H1 (cell line): ENCODE measurements at regions not wholly inside any gene's neighbourhood (a gene's known extent, or its start where the extent isn't known, plus 50 kb on each side); places are given as distances from the start of the nearest gene placed in this dataset.

ENCODE experiments used
- BACH1 ChIP-seq: IDR thresholded peaks from 2 replicates; pipeline ENCODE4 v1.6.1; 2012; ENCODE audit warnings: low read length, improper control_type of control experiment
- CBX5 ChIP-seq: fragments of 300-800, 300-1000 bp; sonication (generic); IDR thresholded peaks from 2 replicates; pipeline ENCODE4 v1.7.1; 2016; ENCODE audit warnings: antibody characterized with exemption, low read length, low read depth
- EGR1 ChIP-seq: IDR thresholded peaks from 2 replicates; pipeline ENCODE4 v1.6.1; 2011; ENCODE audit warnings: low read depth, low read length, borderline replicate concordance
- KDM1A ChIP-seq: fragments of 200-600, 300-600 bp; sonication (generic); IDR thresholded peaks from 2 replicates; pipeline ENCODE4 v1.7.1; 2016; ENCODE audit warnings: mild to moderate bottlenecking, low read length, borderline replicate concordance
- RAD21 ChIP-seq, 2 experiments: IDR thresholded peaks in 1 of 2; conservative IDR thresholded peaks in 1 of 2; 2 replicates each; pipeline ENCODE4 v1.6.1; 2011; ENCODE audit warnings: low read depth in 2 of 2, low read length in 2 of 2, improper control_type of control experiment in 1 of 2, inconsistent platforms in 1 of 2, mild to moderate bottlenecking in 1 of 2, moderate library complexity in 1 of 2
- RNF2 ChIP-seq: fragments of 200-900, 300-1000 bp; sonication (generic); IDR thresholded peaks from 2 replicates; pipeline ENCODE4 v1.7.1; 2016; ENCODE audit warnings: borderline replicate concordance, low read depth, mild to moderate bottlenecking, antibody characterized with exemption, low read length; ENCODE audit not compliant: poor library complexity, severe bottlenecking; ENCODE audit errors: missing control alignments
- SIN3A ChIP-seq, 2 experiments: IDR thresholded peaks in 1 of 2; conservative IDR thresholded peaks in 1 of 2; 2 replicates each; pipeline ENCODE4 v1.6.1; 2011 to 2012; ENCODE audit warnings: low read length in 2 of 2, improper control_type of control experiment in 1 of 2, low read depth in 1 of 2, mild to moderate bottlenecking in 1 of 2
- TAF7 ChIP-seq: optimal IDR thresholded peaks from 2 replicates; pipeline ENCODE3; 2011; ENCODE audit warnings: low read depth, mild to moderate bottlenecking, inconsistent platforms, low read length, moderate library complexity, borderline replicate concordance
- TF ChIP-seq, protein P1 (sequence below): fragments of 300-600 bp; sonication (generic); IDR thresholded peaks from 2 replicates; pipeline ENCODE4 v1.7.1; 2012; ENCODE audit warnings: low read length, moderate library complexity, mild to moderate bottlenecking, inconsistent platforms; ENCODE audit not compliant: insufficient replicate concordance
- TF ChIP-seq, protein P2 (sequence below): IDR thresholded peaks from 2 replicates; pipeline ENCODE4 v1.6.1; 2011; ENCODE audit warnings: low read length, improper control_type of control experiment

DNA sequence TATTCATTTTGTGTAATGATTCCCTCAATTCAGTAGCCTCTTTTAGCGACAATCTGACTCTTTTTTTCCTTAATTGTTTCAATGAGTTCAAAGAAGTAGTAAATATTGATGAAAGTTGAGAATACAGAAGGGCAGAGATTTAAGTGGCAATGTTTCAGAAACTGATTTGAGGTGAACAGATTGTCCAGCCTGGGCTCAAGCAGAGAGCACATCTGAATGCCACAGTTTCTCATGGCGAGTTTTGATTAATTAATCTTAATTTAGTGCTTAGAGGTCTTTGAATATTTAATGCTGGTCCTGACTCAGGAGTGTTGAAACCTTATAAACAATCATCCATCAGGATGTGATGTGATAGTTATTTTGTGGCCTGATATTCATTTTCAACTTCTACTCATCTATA lies 890.7 kb upstream of the SLITRK6 start (continued):
- TF ChIP-seq, protein P1, sequence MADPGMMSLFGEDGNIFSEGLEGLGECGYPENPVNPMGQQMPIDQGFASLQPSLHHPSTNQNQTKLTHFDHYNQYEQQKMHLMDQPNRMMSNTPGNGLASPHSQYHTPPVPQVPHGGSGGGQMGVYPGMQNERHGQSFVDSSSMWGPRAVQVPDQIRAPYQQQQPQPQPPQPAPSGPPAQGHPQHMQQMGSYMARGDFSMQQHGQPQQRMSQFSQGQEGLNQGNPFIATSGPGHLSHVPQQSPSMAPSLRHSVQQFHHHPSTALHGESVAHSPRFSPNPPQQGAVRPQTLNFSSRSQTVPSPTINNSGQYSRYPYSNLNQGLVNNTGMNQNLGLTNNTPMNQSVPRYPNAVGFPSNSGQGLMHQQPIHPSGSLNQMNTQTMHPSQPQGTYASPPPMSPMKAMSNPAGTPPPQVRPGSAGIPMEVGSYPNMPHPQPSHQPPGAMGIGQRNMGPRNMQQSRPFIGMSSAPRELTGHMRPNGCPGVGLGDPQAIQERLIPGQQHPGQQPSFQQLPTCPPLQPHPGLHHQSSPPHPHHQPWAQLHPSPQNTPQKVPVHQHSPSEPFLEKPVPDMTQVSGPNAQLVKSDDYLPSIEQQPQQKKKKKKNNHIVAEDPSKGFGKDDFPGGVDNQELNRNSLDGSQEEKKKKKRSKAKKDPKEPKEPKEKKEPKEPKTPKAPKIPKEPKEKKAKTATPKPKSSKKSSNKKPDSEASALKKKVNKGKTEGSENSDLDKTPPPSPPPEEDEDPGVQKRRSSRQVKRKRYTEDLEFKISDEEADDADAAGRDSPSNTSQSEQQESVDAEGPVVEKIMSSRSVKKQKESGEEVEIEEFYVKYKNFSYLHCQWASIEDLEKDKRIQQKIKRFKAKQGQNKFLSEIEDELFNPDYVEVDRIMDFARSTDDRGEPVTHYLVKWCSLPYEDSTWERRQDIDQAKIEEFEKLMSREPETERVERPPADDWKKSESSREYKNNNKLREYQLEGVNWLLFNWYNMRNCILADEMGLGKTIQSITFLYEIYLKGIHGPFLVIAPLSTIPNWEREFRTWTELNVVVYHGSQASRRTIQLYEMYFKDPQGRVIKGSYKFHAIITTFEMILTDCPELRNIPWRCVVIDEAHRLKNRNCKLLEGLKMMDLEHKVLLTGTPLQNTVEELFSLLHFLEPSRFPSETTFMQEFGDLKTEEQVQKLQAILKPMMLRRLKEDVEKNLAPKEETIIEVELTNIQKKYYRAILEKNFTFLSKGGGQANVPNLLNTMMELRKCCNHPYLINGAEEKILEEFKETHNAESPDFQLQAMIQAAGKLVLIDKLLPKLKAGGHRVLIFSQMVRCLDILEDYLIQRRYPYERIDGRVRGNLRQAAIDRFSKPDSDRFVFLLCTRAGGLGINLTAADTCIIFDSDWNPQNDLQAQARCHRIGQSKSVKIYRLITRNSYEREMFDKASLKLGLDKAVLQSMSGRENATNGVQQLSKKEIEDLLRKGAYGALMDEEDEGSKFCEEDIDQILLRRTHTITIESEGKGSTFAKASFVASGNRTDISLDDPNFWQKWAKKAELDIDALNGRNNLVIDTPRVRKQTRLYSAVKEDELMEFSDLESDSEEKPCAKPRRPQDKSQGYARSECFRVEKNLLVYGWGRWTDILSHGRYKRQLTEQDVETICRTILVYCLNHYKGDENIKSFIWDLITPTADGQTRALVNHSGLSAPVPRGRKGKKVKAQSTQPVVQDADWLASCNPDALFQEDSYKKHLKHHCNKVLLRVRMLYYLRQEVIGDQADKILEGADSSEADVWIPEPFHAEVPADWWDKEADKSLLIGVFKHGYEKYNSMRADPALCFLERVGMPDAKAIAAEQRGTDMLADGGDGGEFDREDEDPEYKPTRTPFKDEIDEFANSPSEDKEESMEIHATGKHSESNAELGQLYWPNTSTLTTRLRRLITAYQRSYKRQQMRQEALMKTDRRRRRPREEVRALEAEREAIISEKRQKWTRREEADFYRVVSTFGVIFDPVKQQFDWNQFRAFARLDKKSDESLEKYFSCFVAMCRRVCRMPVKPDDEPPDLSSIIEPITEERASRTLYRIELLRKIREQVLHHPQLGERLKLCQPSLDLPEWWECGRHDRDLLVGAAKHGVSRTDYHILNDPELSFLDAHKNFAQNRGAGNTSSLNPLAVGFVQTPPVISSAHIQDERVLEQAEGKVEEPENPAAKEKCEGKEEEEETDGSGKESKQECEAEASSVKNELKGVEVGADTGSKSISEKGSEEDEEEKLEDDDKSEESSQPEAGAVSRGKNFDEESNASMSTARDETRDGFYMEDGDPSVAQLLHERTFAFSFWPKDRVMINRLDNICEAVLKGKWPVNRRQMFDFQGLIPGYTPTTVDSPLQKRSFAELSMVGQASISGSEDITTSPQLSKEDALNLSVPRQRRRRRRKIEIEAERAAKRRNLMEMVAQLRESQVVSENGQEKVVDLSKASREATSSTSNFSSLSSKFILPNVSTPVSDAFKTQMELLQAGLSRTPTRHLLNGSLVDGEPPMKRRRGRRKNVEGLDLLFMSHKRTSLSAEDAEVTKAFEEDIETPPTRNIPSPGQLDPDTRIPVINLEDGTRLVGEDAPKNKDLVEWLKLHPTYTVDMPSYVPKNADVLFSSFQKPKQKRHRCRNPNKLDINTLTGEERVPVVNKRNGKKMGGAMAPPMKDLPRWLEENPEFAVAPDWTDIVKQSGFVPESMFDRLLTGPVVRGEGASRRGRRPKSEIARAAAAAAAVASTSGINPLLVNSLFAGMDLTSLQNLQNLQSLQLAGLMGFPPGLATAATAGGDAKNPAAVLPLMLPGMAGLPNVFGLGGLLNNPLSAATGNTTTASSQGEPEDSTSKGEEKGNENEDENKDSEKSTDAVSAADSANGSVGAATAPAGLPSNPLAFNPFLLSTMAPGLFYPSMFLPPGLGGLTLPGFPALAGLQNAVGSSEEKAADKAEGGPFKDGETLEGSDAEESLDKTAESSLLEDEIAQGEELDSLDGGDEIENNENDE = no peak
- TF ChIP-seq CBX5 (no peak), RAD21 (IDR thresholded peaks at IDR 0.05 in 1 of 2, conservative IDR thresholded peaks at IDR 0.05 in 1 of 2; ENCODE audit: low read depth in 2 of 2, low read length in 2 of 2) (no peak), KDM1A (no peak), RNF2 (no peak), TAF7 (no peak), BACH1 (no peak), SIN3A (conservative IDR thresholded peaks at IDR 0.05 in 1 of 2, IDR thresholded peaks at IDR 0.05 in 1 of 2; ENCODE audit: low read depth in 1 of 2, low read length in 2 of 2) (no peak), EGR1 (no peak)
- TF ChIP-seq, protein P2, sequence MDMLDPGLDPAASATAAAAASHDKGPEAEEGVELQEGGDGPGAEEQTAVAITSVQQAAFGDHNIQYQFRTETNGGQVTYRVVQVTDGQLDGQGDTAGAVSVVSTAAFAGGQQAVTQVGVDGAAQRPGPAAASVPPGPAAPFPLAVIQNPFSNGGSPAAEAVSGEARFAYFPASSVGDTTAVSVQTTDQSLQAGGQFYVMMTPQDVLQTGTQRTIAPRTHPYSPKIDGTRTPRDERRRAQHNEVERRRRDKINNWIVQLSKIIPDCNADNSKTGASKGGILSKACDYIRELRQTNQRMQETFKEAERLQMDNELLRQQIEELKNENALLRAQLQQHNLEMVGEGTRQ = no peak
